HEK293T (cell line): ENCODE measurements at regions not wholly inside any gene's neighbourhood (a gene's known extent, or its start where the extent isn't known, plus 50 kb on each side); places are given as distances from the start of the nearest gene placed in this dataset.

Experiments used
- BHLHE40 ChIP-seq: fragments of 450-650 bp; IDR thresholded peaks from 2 replicates; pipeline ENCODE4 v1.6.1; 2016; ENCODE audit warnings: mild to moderate bottlenecking, moderate library complexity, borderline replicate concordance
- FOXA1 ChIP-seq: fragments of 450-650 bp; IDR thresholded peaks from 2 replicates; pipeline ENCODE4 v1.6.1; 2016; ENCODE audit warnings: mild to moderate bottlenecking
- NFRKB ChIP-seq: fragments of 450-650 bp; IDR thresholded peaks from 2 replicates; pipeline ENCODE4 v1.6.1; 2016; ENCODE audit warnings: mild to moderate bottlenecking, moderate library complexity
- SP1 ChIP-seq: fragments of 450-650 bp; IDR thresholded peaks from 2 replicates; pipeline ENCODE4 v1.6.1; 2017

GRCh38 chr3:75129101-75129500 is 514.6 kb upstream of the CNTN3 start:
- TF ChIP-seq FOXA1 (no peak), SP1 (no peak), BHLHE40 (no peak), NFRKB (no peak)
